K562 (cell line): ENCODE measurements at regions not wholly inside any gene's neighbourhood (a gene's known extent, or its start where the extent isn't known, plus 50 kb on each side); places are given as distances from the start of the nearest gene placed in this dataset.

ENCODE experiments used
- ARID4B ChIP-seq: sonication (generic); formaldehyde crosslinking; IDR thresholded peaks from 2 replicates; pipeline ENCODE4 v1.8.0; 2022; ENCODE audit warnings: mild to moderate bottlenecking, missing genetic modification reagents
- GTF3C2 ChIP-seq: IDR thresholded peaks from 3 replicates; pipeline ENCODE4 v1.6.1; 2011; ENCODE audit warnings: borderline replicate concordance, mild to moderate bottlenecking, moderate library complexity; ENCODE audit not compliant: insufficient read length; ENCODE audit errors: extremely low read depth
- HDAC6 ChIP-seq: IDR thresholded peaks from 2 replicates; pipeline ENCODE4 v1.6.1; 2012; ENCODE audit warnings: low read depth, mild to moderate bottlenecking, control low read depth, inconsistent platforms, low read length, moderate library complexity
- NCOA4 ChIP-seq: fragments of 450-650 bp; IDR thresholded peaks from 2 replicates; pipeline ENCODE4 v1.6.1; 2018; ENCODE audit warnings: mild to moderate bottlenecking; ENCODE audit not compliant: partially characterized antibody
- POLR2B ChIP-seq: fragments of 450-650 bp; IDR thresholded peaks from 2 replicates; pipeline ENCODE4 v1.6.1; 2018; ENCODE audit warnings: low read depth; ENCODE audit not compliant: partially characterized antibody

GRCh38 chr5:9787861-9788600 is 157.9 kb upstream of the TAS2R1 start (continued):
- TF ChIP-seq ARID4B (CRISPR knock-in tag) (no peak), GTF3C2 (no peak), HDAC6 (no peak), POLR2B (no peak), NCOA4 (no peak)
